NB4 (cell line): ENCODE measurements at regions not wholly inside any gene's neighbourhood (a gene's known extent, or its start where the extent isn't known, plus 50 kb on each side); places are given as distances from the start of the nearest gene placed in this dataset.

ENCODE experiments used
- CTCF ChIP-seq: IDR thresholded peaks from one replicate; pipeline ENCODE4 v1.5.1; 2012; ENCODE audit warnings: low read depth, low read length
- MYC ChIP-seq: IDR thresholded peaks from 2 replicates; pipeline ENCODE4 v1.6.1; 2011; ENCODE audit warnings: low read depth, low read length

GRCh38 chr10:109264004-109264403 is 659.3 kb downstream of the XPNPEP1 start:
- TF ChIP-seq CTCF: no peak
- TF ChIP-seq MYC: no peak
